ENCODE measurements at regions not wholly inside any gene's neighbourhood (a gene's known extent, or its start where the extent isn't known, plus 50 kb on each side); places are given as distances from the start of the nearest gene placed in this dataset.
A peak's percentile ranks its signal among the peaks of the same experiment; 100 is the strongest.

DNA sequence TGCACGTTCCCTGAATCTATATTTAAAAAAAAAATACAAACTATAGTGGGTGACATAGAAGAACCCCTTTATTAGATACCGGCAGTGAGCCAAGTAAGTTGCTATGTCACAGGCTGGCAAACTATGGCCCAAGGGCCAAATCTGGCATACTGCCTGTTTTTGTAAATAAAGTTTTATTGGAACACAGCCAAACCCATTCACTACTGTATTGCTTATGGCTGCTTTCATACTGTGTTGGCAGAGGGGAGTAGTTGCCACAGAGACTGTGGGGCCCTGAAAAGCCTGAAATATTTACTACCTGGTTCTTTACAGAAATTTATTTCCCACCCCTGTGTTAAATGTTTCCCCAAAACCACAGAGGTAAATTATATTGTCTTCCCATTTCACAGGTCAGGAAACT, 71.2 kb upstream of the EGFL6 start:
- Histone ChIP-seq H3K9me3 (ENCODE audit: low read depth, low read length) (no peaks in the 10 kb centered on the region), H3K4me3 (no peak overlapping the region), H3K27ac (no peak overlapping the region), H3K36me3 (ENCODE audit: insufficient read depth, low read length) (no peaks in the 10 kb centered on the region), H3K9ac (ENCODE audit: insufficient read length) (no peak overlapping the region)
- TF ChIP-seq POLR2AphosphoS5 (IDR thresholded peaks at IDR 0.05; ENCODE audit: borderline replicate concordance, low read depth, low read length) (no peak), FOXP2 (optimal IDR thresholded peaks at IDR 0.05; ENCODE audit: control extremely low read depth, extremely low read length, insufficient read depth) (no peak), EZH2 (IDR thresholded peaks at IDR 0.05) (no peak)
- no peak for DNase-seq (ENCODE audit: low read depth, low spot score)

DNA sequence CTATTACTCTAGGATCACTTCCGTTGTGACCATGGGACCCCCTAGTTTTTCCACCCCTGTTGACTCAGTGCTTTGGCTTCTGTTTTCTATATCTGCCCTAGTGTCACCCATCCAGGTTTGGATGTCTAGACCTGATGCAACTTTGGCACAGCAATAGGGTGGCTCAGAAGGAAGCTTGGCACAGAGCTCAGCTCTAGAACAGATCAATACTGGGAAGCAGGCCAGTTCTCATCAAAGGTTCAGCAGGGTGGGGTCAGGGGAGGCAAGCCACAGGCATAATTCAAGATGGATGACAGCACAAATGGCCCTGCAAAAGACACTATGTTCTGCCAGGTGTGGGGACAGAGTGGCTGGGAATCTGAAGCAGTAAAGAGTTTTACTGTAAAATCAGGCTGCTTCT, 74.2 kb upstream of the EGFL6 start:
- no peak overlapping the region for H3K4me3 ChIP-seq
- H3K27ac ChIP-seq, result no peak overlapping the region
- no peaks in the 10 kb centered on the region for H3K36me3 ChIP-seq (ENCODE audit: insufficient read depth, low read length)
- H3K9me3 ChIP-seq (ENCODE audit: low read depth, low read length), result no peaks in the 10 kb centered on the region
- no peak for DNase-seq (ENCODE audit: low read depth, low spot score)
- no peak for TF ChIP-seq EZH2 (IDR thresholded peaks at IDR 0.05)
- TF ChIP-seq POLR2AphosphoS5 (IDR thresholded peaks at IDR 0.05; ENCODE audit: borderline replicate concordance, low read depth, low read length), result no peak
- no peak for TF ChIP-seq FOXP2 (optimal IDR thresholded peaks at IDR 0.05; ENCODE audit: control extremely low read depth, extremely low read length, insufficient read depth)
- no peak overlapping the region for H3K9ac ChIP-seq (ENCODE audit: insufficient read length)

DNA sequence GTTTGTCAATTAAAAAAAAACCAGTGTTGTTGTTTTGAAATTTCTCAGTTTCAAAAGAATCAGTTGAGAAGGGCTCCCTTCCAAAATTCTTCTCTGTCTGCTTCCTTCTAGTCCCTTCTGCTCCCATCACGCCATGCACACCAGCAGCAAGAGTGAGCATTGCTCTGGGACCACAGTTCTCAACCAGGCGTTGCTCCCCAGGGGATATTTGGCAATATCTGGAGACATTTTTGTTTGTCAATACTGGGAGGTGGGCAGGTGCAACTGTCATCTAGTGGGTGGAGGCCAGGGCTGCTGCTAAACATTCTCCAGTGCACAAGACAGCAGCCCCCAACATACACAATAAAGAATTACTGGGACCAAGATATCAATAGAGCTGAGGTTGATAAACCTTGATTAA, 74.8 kb upstream of the EGFL6 start:
- no peak for DNase-seq (ENCODE audit: low read depth, low spot score)
- H3K36me3 ChIP-seq (ENCODE audit: insufficient read depth, low read length), result no peaks in the 10 kb centered on the region
- TF ChIP-seq EZH2 (IDR thresholded peaks at IDR 0.05) (no peak), FOXP2 (optimal IDR thresholded peaks at IDR 0.05; ENCODE audit: control extremely low read depth, extremely low read length, insufficient read depth) (no peak), POLR2AphosphoS5 (IDR thresholded peaks at IDR 0.05; ENCODE audit: borderline replicate concordance, low read depth, low read length) (no peak)
- H3K9ac ChIP-seq (ENCODE audit: insufficient read length), result no peak overlapping the region
- no peaks in the 10 kb centered on the region for H3K9me3 ChIP-seq (ENCODE audit: low read depth, low read length)
- H3K27ac ChIP-seq, result no peak overlapping the region
- H3K4me3 ChIP-seq, result no peak overlapping the region

- Histone ChIP-seq H3K9ac (ENCODE audit: insufficient read length) (no peak overlapping the region), H3K36me3 (ENCODE audit: insufficient read depth, low read length) (no peaks in the 10 kb centered on the region), H3K4me3 (no peak overlapping the region), H3K9me3 (ENCODE audit: low read depth, low read length) (no peaks in the 10 kb centered on the region), H3K27ac (no peak overlapping the region)
- TF ChIP-seq FOXP2 (optimal IDR thresholded peaks at IDR 0.05; ENCODE audit: control extremely low read depth, extremely low read length, insufficient read depth) (no peak), EZH2 (IDR thresholded peaks at IDR 0.05) (no peak), POLR2AphosphoS5 (IDR thresholded peaks at IDR 0.05; ENCODE audit: borderline replicate concordance, low read depth, low read length) (no peak)
- DNase-seq (ENCODE audit: low read depth, low spot score), result no peak
These were observed 75.7 kb upstream of the EGFL6 start for GRCh38 chrX:13493659-13494058.

DNA sequence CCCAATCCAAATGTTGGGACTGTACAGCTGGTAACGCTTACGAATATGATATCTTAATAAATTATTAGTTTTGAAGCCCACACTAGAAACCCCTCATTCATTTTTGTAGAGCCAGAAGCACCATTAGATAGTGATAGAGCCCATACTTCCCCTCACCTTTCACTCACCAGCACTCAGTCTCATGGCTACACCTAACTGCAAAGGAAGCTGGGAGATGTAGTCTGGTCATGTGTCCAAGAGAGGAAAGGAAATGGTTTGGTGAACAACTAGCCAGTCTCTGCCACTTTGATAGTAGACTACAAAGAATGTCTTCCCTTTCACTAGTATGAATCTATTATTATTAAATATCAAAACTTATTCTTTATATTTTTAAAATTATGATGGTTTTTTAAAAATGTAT, 77.1 kb upstream of the EGFL6 start:
- no peak for DNase-seq (ENCODE audit: low read depth, low spot score)
- no peak overlapping the region for H3K9ac ChIP-seq (ENCODE audit: insufficient read length)
- TF ChIP-seq EZH2 (IDR thresholded peaks at IDR 0.05), result no peak
- TF ChIP-seq FOXP2 (optimal IDR thresholded peaks at IDR 0.05; ENCODE audit: control extremely low read depth, extremely low read length, insufficient read depth), result no peak
- H3K27ac ChIP-seq, result no peak overlapping the region
- no peak overlapping the region for H3K4me3 ChIP-seq
- no peaks in the 10 kb centered on the region for H3K36me3 ChIP-seq (ENCODE audit: insufficient read depth, low read length)
- no peaks in the 10 kb centered on the region for H3K9me3 ChIP-seq (ENCODE audit: low read depth, low read length)

DNA sequence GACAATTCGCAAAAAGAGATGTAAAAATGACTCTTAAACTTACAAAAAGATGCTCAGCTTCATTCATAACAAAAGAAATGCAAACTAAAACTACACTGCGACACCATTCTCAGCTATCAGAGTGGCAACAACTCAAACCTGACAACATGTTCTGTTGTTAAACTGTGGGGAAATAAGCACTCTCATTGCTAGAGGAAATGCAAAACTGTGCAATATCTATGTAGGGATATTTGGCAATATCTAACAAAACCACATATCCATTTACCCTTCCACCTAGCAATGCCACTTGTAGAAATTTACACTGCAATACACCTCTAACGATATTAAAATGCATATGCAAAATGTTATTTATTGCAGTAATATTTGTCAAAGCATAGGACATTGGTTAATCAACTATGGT, 78.3 kb upstream of the EGFL6 start:
- no peak for DNase-seq (ENCODE audit: low read depth, low spot score)
- H3K9ac ChIP-seq (ENCODE audit: insufficient read length), result no peak overlapping the region
- no peaks in the 10 kb centered on the region for H3K36me3 ChIP-seq (ENCODE audit: insufficient read depth, low read length)
- no peak for TF ChIP-seq EZH2 (IDR thresholded peaks at IDR 0.05)
- TF ChIP-seq FOXP2 (optimal IDR thresholded peaks at IDR 0.05; ENCODE audit: control extremely low read depth, extremely low read length, insufficient read depth), result no peak
- TF ChIP-seq POLR2AphosphoS5 (IDR thresholded peaks at IDR 0.05; ENCODE audit: borderline replicate concordance, low read depth, low read length), result no peak
- H3K4me3 ChIP-seq, result no peak overlapping the region
- H3K9me3 ChIP-seq (ENCODE audit: low read depth, low read length), result no peaks in the 10 kb centered on the region
- H3K27ac ChIP-seq, result no peak overlapping the region

DNA sequence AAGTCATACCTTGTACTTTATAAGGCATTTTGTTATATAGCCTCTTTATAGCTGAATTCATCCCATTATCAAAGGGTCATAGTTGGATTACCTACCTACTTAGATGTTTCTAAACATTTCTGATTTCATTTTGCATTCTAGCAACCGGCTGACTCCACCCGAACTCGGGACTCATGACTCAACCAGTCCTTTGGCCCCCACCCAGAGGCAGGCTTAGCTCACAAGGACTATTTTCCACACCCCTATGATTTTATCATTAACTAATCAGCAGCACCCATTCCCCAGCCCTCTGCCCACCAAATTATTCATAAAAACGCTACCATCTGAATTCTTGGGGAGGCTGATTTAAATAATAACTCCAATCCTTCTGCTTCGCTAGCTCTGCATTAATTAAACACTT, 79.9 kb upstream of the EGFL6 start:
- Histone ChIP-seq H3K4me3 (no peak overlapping the region), H3K9ac (ENCODE audit: insufficient read length) (no peak overlapping the region), H3K27ac (no peak overlapping the region), H3K36me3 (ENCODE audit: insufficient read depth, low read length) (no peaks in the 10 kb centered on the region), H3K9me3 (ENCODE audit: low read depth, low read length) (no peaks in the 10 kb centered on the region)
- DNase-seq (ENCODE audit: low read depth, low spot score), result no peak
- TF ChIP-seq EZH2 (IDR thresholded peaks at IDR 0.05) (no peak), POLR2AphosphoS5 (IDR thresholded peaks at IDR 0.05; ENCODE audit: borderline replicate concordance, low read depth, low read length) (no peak), FOXP2 (optimal IDR thresholded peaks at IDR 0.05; ENCODE audit: control extremely low read depth, extremely low read length, insufficient read depth) (no peak)

GRCh38 chrX:13487731-13488505, 81.5 kb upstream of the EGFL6 start:
- no peaks in the 10 kb centered on the region for H3K36me3 ChIP-seq (ENCODE audit: insufficient read depth, low read length)
- H3K4me3 ChIP-seq, result peak overlapping the region; percentile 40; the same call in 1 of the 2 replicates
- H3K27ac ChIP-seq, result no peak overlapping the region
- no peaks in the 10 kb centered on the region for H3K9me3 ChIP-seq (ENCODE audit: low read depth, low read length)
- TF ChIP-seq POLR2AphosphoS5 (IDR thresholded peaks at IDR 0.05; ENCODE audit: borderline replicate concordance, low read depth, low read length), result no peak
- H3K9ac ChIP-seq (ENCODE audit: insufficient read length), result no peak overlapping the region
- peak; percentile 26 for DNase-seq (ENCODE audit: low read depth, low spot score)

DNA sequence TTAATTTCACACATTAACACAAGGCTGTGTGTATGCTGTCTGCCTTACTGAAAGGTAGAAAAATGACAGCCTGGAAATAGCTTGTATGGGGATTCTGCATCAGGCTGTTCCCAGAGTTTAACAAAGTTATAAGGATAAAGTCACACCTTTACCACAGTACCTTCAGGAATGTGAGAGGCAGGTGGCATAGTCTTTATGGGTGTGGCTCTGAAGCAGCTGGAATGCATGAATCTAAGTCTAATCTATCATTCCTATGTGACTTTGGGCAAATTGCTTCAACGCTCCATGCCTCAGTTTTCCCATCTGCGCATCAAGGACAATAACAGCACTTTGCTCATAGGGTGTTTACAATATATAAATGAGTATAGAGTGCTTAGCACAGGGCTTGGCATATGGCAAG, 84.2 kb upstream of the EGFL6 start:
- H3K36me3 ChIP-seq (ENCODE audit: insufficient read depth, low read length), result no peaks in the 10 kb centered on the region
- no peak overlapping the region for H3K27ac ChIP-seq
- no peaks in the 10 kb centered on the region for H3K9me3 ChIP-seq (ENCODE audit: low read depth, low read length)
- no peak for DNase-seq (ENCODE audit: low read depth, low spot score)
- H3K4me3 ChIP-seq, result no peak overlapping the region
- TF ChIP-seq EZH2 (IDR thresholded peaks at IDR 0.05) (no peak), FOXP2 (optimal IDR thresholded peaks at IDR 0.05; ENCODE audit: control extremely low read depth, extremely low read length, insufficient read depth) (no peak), POLR2AphosphoS5 (IDR thresholded peaks at IDR 0.05; ENCODE audit: borderline replicate concordance, low read depth, low read length) (no peak)
- H3K9ac ChIP-seq (ENCODE audit: insufficient read length), result no peak overlapping the region

Measured in SK-N-MC (cell line).